HS-27A (cell line): ENCODE measurements at regions not wholly inside any gene's neighbourhood (a gene's known extent, or its start where the extent isn't known, plus 50 kb on each side); places are given as distances from the start of the nearest gene placed in this dataset.

Source experiments
- DNase-seq: peaks from one replicate; pipeline ENCODE4 v3.0.0-alpha.2; 2012; ENCODE audit warnings: low read depth, missing footprints

DNA sequence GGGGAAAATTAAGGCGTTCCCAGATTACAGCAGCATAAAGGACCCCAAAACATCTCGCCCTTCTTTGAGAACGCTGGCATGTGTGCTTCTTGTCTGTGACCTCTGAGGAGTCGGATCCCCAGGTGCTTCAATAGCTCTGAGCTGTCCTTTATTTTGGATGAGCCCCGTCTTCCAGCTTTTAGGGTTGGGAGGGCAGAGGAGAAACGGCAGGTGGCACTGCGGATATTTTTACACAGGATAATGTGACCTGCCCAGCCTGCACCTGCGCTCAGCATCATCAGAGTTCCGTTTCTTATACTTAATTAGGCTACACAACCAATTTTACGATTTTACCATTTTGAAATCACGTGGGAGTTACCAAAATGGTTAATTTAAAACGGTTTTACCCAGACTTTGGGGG, 147.7 kb upstream of the RPS6KA2 start:
- DNase-seq: no peak

DNA sequence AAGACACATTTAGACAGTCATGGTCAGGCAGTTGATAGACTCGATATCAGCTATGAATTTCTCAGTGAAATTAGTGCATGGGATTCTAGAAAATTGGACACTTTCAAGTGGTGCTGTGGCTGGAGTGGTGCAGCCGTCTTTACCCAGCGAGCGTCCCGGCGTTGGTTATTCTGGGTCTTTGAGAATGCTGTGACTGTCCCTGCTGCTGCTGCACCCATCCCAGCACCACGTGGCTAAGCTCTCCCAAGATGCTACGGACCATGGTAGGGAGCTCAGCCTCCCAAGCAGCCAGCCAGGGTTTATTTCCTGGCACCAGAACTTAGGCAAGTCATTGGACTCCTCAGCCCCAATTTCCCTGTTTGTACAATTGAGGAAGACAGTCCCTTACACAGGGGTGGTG, 147.2 kb upstream of the RPS6KA2 start:
- no peak for DNase-seq

GRCh38 chr6:166772518-166772917, 145.5 kb upstream of the RPS6KA2 start:
- DNase-seq: no peak

- DNase-seq: no peak
These were observed 144.7 kb upstream of the RPS6KA2 start for GRCh38 chr6:166771701-166772100.

GRCh38 chr6:166770216-166771116, 143.4 kb upstream of the RPS6KA2 start:
- no peak for DNase-seq

DNA sequence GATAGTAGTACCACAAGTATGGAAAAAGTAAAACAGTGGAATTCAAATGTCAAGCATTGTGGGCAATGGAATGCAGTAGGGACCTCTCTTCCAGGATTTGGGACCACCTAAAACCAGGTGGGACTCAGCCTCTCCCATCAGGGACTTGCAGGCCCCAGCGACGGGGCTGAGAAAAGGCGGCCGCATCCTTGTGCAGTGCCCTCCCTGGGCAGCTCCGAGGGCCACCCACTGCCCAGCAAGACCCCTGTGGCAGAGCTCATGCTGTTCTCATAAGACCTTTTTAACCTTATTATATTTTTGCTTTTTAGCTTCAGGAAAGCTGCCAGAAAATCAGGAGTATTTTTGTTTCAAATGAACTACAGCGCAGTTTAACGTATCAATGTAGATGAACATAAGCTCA, 142.6 kb upstream of the RPS6KA2 start:
- no peak for DNase-seq

- DNase-seq: no peak
These were observed 141.7 kb upstream of the RPS6KA2 start for GRCh38 chr6:166768761-166769160.

DNA sequence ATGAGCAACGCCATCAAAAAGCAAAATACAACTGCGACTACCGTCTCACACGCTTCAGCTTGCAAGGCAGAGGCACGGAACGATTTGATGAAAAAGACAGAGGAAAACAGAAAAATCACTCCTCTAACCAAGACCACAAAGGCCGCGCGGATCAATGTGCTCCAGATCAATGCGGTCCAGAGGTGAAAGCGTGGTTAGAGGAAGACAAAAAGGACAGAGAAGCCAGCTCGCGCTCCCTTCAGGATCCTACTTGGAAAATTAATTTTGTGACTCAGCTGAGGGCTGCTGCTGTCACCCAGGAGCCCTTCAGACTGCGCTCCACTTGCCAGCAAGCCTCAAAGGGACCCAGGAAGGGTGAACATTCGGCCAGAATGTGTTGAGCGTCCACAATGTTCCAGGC, 140.2 kb upstream of the RPS6KA2 start:
- DNase-seq: no peak

- no peak for DNase-seq
These were observed 139.7 kb upstream of the RPS6KA2 start for GRCh38 chr6:166766769-166767168.

DNA sequence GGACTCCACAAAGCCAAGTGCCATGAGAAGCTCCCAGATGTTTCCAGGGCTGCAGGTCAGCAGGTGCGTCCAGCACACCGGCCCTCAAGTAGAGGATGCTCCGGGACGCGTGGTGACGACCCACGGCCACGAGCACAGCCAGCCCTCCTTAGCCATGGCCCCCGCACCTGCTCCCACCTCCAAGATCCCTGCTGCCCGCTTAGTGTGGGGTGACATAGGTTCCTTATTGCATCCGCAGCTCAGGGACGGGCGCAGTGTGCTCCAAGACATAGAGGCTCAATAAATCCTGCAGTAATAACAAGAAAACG, 138.1 kb upstream of the RPS6KA2 start:
- DNase-seq: no peak

DNA sequence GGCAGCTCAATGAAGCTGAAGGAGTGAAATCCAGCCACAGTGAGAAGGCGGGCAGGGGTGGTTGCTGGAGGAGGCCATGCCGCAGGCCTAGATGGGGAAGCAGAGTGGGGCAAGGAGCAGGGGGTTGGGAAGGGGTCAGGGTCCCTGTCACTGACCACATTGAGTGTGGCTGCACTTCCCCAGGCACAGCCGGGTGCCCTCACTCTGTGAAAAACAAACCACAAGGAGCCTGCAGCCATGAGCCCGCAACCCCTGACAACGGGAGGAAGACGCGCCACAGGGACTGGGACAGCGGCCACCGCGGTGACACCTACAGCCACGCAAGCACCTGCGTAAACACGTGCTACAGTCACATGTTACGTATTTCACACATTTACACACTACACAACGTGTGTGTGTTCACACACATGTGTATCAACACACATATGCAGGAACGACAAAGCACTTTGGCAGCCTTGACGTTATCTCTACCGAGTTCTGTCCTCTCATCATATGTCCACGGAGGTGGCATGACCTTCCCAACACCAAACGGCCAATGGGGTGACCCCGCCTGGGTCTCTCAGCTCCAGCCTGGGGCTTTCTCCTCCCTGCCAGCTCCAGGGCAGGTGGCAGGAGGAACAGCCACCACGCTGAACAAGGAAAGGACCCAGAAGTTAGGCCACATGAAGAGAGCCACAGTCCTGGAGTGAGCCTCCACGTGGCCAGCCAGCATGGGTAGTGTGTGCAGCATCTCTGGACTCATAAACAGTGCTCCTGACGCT, 137.6 kb upstream of the RPS6KA2 start:
- DNase-seq: no peak

DNA sequence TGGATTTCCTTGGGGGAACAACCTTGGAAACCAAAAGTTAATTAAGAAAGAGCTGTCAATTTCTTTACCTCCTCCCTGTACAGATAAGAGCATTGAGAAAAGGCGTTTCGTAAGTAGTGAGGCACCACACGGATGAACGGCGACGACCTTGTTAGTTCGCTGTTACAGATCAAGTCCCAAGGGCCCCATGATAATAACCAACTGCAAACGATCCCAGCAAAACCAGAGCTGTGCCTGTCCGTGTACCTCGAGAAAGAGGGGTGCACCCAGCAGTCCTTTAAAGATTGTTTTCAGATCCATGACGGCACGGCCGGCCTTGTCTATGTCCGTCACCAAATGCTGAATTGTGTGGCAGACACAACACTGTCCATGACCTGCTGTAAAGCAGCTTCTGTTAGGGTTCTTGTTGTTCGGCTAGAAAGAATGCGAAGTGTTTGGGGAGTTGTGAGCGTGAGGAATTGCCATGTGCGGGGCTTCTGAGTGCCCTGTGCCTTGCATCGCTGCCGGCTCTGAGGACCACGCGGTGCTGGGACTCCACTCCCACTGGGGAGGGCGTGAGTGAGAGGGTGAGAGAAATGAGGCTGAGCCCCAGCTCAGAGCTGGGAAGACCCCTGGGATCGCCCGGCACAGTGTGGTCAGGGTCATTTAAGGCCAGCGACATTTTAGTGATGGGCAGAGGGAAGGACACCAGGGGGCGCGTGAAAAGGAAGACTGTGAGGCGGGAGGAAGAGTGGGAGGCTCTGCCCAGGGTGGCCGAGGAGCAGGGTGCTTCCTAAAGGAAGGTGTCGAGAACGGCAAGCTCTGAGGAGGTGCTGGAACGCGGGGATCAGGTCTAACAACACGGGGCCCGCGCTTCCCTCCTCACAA, 136.8 kb upstream of the RPS6KA2 start:
- no peak for DNase-seq

- no peak for DNase-seq
These were observed 134.8 kb upstream of the RPS6KA2 start for GRCh38 chr6:166761801-166762200.

DNA sequence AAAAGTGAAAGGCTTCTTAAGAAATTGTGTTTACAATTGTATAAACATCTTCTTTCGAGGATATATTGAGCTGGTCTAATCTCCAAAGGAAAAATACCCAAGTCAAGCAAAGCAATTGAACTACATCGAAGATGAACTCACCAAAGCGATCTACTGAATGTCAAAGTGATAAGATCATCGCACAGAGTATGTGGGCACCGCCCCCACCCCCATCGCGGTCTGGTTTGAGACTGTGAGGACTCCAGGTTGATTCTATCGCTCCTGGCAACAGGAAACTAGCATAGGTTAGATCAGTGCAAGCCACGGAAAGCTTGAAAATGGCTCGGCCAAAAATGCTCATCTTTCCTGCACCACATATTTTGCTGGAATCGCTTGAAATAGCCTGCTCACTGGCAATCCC, 133.2 kb upstream of the RPS6KA2 start:
- no peak for DNase-seq

GRCh38 chr6:166758136-166758704, 131.2 kb upstream of the RPS6KA2 start:
- DNase-seq: no peak

DNA sequence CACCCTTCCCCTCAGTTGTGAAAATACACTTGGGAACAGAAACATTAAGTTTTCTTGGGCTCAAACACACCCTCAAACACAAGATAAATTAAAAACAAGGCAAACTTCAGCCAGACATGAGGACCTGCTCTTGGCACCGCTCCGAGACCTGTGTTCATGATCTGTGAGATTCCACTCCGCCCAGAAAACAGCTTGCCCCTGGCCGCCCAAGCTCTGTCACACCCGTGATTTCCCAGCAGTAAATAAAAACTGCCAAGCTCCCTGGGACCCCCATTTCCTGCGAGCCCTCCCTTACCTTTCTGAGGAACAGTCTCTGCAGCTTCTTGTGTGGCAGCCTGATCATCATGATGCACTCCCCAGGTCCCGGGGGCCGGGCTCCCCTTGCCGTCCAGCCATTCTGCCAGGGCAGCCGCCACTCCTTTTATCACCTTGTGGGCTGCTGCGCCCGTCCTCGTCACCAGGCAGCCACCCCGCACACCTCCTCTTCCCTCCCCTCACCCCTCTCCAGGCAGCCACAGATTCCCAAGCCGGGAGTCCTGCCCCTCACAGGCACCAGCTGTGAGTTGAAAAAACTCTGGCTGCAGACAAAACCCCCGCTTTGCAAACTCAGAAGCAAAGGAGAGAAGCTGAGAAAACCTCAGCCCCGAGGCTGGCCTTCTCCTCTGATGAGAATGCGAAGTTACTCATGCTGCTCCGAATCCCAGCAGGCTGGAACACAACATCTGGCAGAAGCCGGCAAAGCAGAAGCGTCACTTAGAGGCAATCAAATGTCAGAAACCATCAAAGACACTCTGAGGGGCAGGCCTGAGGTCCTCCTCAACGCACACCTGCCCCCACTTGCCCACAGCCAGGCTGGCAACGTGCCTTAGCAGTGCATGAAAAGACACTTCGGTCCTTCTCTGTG, 130.4 kb upstream of the RPS6KA2 start:
- no peak for DNase-seq

GRCh38 chr6:166754218-166755030, 127.4 kb upstream of the RPS6KA2 start:
- no peak for DNase-seq

DNA sequence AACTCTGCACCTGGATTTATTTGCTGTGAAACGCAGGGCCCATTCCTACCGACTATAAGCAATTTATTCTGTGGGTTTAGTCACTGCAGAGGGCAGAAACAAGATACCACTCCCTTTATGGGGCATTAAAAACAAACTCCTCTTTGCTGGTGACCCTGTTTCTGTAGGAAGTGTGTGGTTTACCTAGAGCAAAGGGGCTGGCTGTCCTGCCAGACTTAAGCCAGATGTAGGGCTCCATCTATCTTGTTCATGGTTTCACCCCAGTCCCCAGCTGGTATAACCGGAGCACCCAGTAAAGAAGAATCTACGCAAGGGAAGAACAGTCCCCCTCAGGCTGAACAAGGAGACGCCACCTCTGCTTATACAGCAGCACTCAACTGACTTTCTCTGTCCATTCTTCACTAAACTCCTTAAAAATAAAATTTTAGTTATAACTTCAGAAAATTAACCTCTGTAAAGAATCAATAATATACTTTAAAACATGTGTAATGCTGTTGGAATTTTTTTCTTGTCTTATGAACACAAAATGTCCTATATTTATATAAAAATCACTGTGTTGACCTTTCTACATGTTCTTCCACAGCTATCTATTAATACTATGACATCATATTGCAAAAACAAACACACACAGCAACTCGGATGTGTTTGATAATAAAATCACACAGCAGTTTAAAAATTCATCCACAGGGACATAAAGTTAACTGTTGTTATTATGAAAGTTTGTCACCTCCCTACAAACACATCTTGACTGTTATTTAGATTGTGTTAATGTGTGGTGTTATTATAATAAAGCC, 126.1 kb upstream of the RPS6KA2 start:
- DNase-seq: no peak

DNA sequence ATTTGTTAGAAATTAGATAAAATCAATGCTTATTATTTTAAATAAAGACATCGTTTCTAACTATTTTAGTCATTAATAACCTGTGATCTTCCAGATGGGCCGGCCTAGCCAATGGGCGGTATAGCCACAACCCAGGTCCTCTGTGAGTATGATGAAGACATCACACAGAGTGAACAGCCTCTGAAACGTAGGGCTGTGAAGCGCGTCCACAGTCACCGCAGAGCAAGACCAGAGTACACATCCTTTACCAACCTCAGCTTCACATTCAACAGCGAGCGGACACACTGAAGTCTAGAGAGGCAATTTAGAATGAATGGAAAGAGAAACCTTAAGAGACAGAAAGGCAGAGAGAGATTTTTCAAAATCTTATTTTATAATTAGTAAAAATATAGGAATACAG, 125.0 kb upstream of the RPS6KA2 start:
- DNase-seq: no peak
